ENCODE measurements at regions not wholly inside any gene's neighbourhood (a gene's known extent, or its start where the extent isn't known, plus 50 kb on each side); places are given as distances from the start of the nearest gene placed in this dataset.

DNA sequence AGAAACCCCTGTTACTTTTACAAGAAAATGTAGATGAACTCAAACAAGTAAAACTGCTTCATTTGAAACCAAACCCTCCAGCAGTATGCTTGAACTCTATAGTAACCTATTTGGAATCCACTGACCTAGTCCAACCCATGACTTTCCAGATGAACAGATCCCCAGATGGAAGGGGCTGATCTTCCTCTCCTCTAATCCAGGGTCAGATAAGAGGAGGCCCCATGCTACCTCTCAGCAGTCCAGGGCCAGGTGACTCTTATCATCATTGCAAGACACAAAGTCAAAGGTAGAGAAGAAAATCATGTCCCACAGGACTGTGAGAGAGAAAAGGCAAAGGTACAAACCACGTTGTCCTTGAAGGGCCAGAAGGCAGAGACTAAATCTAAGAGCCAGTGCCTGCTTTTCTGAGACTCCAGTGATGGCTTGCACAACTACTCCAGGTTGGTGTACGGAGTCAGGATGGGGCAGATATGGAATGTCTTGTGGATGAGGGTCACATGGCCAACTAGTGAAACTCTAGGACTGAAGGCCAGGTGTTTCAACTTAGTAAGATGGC, 81.4 kb upstream of the MYLIP start:
- Histone ChIP-seq H3K27ac (ENCODE audit: low read depth, low read length) (no peak overlapping the region), H3K9me3 (ENCODE audit: control insufficient read depth, insufficient read depth, low read length) (no peaks in the 10 kb centered on the region), H3K9me2 (replicated peaks; ENCODE audit: control insufficient read depth, low read length) (no peaks in the 10 kb centered on the region), H3K79me2 (ENCODE audit: control insufficient read depth, low read length) (no peaks in the 10 kb centered on the region), H3F3A (ENCODE audit: control insufficient read depth, insufficient read depth) (no peaks in the 10 kb centered on the region), H3K4me2 (ENCODE audit: low read length) (no peak overlapping the region), H4K20me1 (ENCODE audit: control insufficient read depth, insufficient read depth, low read depth, low read length) (no peaks in the 10 kb centered on the region), H3K27me3 (ENCODE audit: control insufficient read depth, low read length) (no peaks in the 10 kb centered on the region), H3K4me3 (ENCODE audit: low read length) (no peak overlapping the region), H3K4me1 (ENCODE audit: control insufficient read depth, low read length) (peaks cover 14% of the 10 kb centered on the region), H3K36me3 (ENCODE audit: control insufficient read depth, low read length) (no peaks in the 10 kb centered on the region)
- TF ChIP-seq, protein P1, sequence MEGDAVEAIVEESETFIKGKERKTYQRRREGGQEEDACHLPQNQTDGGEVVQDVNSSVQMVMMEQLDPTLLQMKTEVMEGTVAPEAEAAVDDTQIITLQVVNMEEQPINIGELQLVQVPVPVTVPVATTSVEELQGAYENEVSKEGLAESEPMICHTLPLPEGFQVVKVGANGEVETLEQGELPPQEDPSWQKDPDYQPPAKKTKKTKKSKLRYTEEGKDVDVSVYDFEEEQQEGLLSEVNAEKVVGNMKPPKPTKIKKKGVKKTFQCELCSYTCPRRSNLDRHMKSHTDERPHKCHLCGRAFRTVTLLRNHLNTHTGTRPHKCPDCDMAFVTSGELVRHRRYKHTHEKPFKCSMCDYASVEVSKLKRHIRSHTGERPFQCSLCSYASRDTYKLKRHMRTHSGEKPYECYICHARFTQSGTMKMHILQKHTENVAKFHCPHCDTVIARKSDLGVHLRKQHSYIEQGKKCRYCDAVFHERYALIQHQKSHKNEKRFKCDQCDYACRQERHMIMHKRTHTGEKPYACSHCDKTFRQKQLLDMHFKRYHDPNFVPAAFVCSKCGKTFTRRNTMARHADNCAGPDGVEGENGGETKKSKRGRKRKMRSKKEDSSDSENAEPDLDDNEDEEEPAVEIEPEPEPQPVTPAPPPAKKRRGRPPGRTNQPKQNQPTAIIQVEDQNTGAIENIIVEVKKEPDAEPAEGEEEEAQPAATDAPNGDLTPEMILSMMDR (IDR thresholded peaks at IDR 0.05; ENCODE audit: low read depth, low read length, poor library complexity, severe bottlenecking) = no peak
- no peak for TF ChIP-seq EZH2phosphoT487 (IDR thresholded peaks at IDR 0.05; ENCODE audit: borderline replicate concordance, low read length)

DNA sequence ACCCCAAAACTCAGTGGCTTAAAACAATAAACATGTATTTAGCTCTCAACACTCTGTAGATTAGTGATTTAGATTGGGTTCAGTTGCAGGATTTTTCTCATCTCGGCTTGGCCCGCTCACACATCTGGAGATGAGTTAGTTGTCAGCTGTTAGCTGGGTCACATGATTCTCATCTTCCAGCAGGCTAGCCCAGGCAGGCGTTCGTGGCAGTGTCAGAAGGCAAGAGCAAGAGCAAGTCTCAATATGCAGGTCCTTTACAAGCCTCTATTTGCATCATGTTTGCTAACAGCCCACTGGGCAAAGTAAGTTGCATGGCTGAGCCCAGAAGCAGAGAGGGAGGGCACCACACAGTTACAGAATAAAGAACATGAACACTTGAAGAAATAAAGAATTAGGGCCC, 83.6 kb upstream of the MYLIP start:
- Histone ChIP-seq H3F3A (ENCODE audit: control insufficient read depth, insufficient read depth) (no peaks in the 10 kb centered on the region), H3K4me2 (ENCODE audit: low read length) (no peak overlapping the region), H3K27me3 (ENCODE audit: control insufficient read depth, low read length) (no peaks in the 10 kb centered on the region), H3K9me3 (ENCODE audit: control insufficient read depth, insufficient read depth, low read length) (no peaks in the 10 kb centered on the region), H3K9me2 (replicated peaks; ENCODE audit: control insufficient read depth, low read length) (no peaks in the 10 kb centered on the region), H3K27ac (ENCODE audit: low read depth, low read length) (no peak overlapping the region), H3K36me3 (ENCODE audit: control insufficient read depth, low read length) (no peaks in the 10 kb centered on the region), H4K20me1 (ENCODE audit: control insufficient read depth, insufficient read depth, low read depth, low read length) (no peaks in the 10 kb centered on the region), H3K4me1 (ENCODE audit: control insufficient read depth, low read length) (peaks cover 22% of the 10 kb centered on the region), H3K4me3 (ENCODE audit: low read length) (no peak overlapping the region), H3K79me2 (ENCODE audit: control insufficient read depth, low read length) (no peaks in the 10 kb centered on the region)
- TF ChIP-seq EZH2phosphoT487 (IDR thresholded peaks at IDR 0.05; ENCODE audit: borderline replicate concordance, low read length) = no peak
- TF ChIP-seq, protein P1 (IDR thresholded peaks at IDR 0.05; ENCODE audit: low read depth, low read length, poor library complexity, severe bottlenecking) = no peak

DNA sequence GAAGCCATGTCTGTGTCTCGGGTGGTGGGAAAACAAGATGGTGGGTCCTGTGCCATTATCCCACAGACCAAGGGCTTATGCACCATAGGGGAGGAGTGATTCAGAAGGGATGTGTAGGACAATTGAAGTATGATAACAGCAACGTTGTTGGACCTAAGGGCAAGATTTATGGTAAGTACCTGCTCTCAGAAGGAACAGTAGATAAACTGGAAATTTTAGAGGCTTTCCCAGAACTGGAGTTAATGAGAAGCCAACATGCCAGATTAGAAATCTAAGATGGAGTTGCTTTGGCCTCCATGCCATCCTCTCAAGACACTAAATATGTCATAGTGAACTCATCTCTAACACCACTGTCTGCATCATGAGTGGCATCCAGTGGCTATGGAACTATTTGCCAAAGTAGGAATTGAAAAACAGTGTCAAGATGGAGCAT, 84.7 kb upstream of the MYLIP start:
- H3K27ac ChIP-seq (ENCODE audit: low read depth, low read length) = no peak overlapping the region
- no peaks in the 10 kb centered on the region for H3K27me3 ChIP-seq (ENCODE audit: control insufficient read depth, low read length)
- no peaks in the 10 kb centered on the region for H3K36me3 ChIP-seq (ENCODE audit: control insufficient read depth, low read length)
- H3K9me3 ChIP-seq (ENCODE audit: control insufficient read depth, insufficient read depth, low read length) = no peaks in the 10 kb centered on the region
- H3K9me2 ChIP-seq (replicated peaks; ENCODE audit: control insufficient read depth, low read length) = no peaks in the 10 kb centered on the region
- TF ChIP-seq EZH2phosphoT487 (IDR thresholded peaks at IDR 0.05; ENCODE audit: borderline replicate concordance, low read length) = no peak
- TF ChIP-seq, protein P1 (IDR thresholded peaks at IDR 0.05; ENCODE audit: low read depth, low read length, poor library complexity, severe bottlenecking) = no peak
- H3K4me2 ChIP-seq (ENCODE audit: low read length) = no peak overlapping the region
- H3K4me3 ChIP-seq (ENCODE audit: low read length) = no peak overlapping the region
- peaks cover 22% of the 10 kb centered on the region for H3K4me1 ChIP-seq (ENCODE audit: control insufficient read depth, low read length)
- H3F3A ChIP-seq (ENCODE audit: control insufficient read depth, insufficient read depth) = no peaks in the 10 kb centered on the region
- no peaks in the 10 kb centered on the region for H4K20me1 ChIP-seq (ENCODE audit: control insufficient read depth, insufficient read depth, low read depth, low read length)
- no peaks in the 10 kb centered on the region for H3K79me2 ChIP-seq (ENCODE audit: control insufficient read depth, low read length)

All from DOHH2 (cell line).